Muscle layer of duodenum (tissue), 2 donors: ENCODE measurements at regions not wholly inside any gene's neighbourhood (a gene's known extent, or its start where the extent isn't known, plus 50 kb on each side); places are given as distances from the start of the nearest gene placed in this dataset.

ENCODE experiments used
- H3K27ac ChIP-seq: one replicate; pipeline ENCODE4 v1.7.0; 2013; ENCODE audit warnings: mild to moderate bottlenecking, low read length
- H3K27me3 ChIP-seq: one replicate; pipeline ENCODE4 v1.7.0; 2013; ENCODE audit warnings: low read depth, mild to moderate bottlenecking, control low read depth, low read length
- H3K36me3 ChIP-seq, 2 donors: one replicate each; pipeline ENCODE4 v1.7.0; 2013; ENCODE audit warnings: low read length in 2 of 2, control low read depth in 1 of 2, mild to moderate bottlenecking in 1 of 2; ENCODE audit not compliant: insufficient read depth in 2 of 2, control insufficient read depth in 1 of 2
- H3K4me1 ChIP-seq, 2 donors: one replicate each; pipeline ENCODE4 v1.7.0; 2013; ENCODE audit warnings: low read length in 2 of 2, mild to moderate bottlenecking in 2 of 2, control low read depth in 1 of 2, moderate library complexity in 1 of 2; ENCODE audit not compliant: insufficient read depth in 2 of 2, control insufficient read depth in 1 of 2
- H3K4me3 ChIP-seq, 2 donors: one replicate each; pipeline ENCODE4 v1.7.0; 2013; ENCODE audit warnings: low read length in 2 of 2, low read depth in 1 of 2, mild to moderate bottlenecking in 1 of 2
- H3K9me3 ChIP-seq, 2 donors: one replicate each; pipeline ENCODE4 v1.7.0; 2013; ENCODE audit warnings: low read length in 2 of 2, control low read depth in 1 of 2, mild to moderate bottlenecking in 1 of 2; ENCODE audit not compliant: control insufficient read depth in 1 of 2
- donor health status: healthy.

GRCh38 chr16:72471317-72471924 is 299.5 kb upstream of the PMFBP1 start:
- no peaks in the 10 kb centered on the region for H3K27me3 ChIP-seq
- no peak overlapping the region for H3K4me3 ChIP-seq
- H3K36me3 ChIP-seq: no peaks in the 10 kb centered on the region
- no peak overlapping the region for H3K27ac ChIP-seq
- no peaks in the 10 kb centered on the region for H3K9me3 ChIP-seq
- no peaks in the 10 kb centered on the region for H3K4me1 ChIP-seq

- Histone ChIP-seq H3K36me3 (no peaks in the 10 kb centered on the region), H3K27me3 (no peaks in the 10 kb centered on the region), H3K27ac (no peak overlapping the region), H3K4me1 (no peaks in the 10 kb centered on the region), H3K9me3 (no peaks in the 10 kb centered on the region), H3K4me3 (no peak overlapping the region)
These were observed 298.6 kb upstream of the PMFBP1 start for GRCh38 chr16:72470541-72470940.

GRCh38 chr16:72469932-72470331 is 298.0 kb upstream of the PMFBP1 start:
- Histone ChIP-seq H3K36me3 (no peaks in the 10 kb centered on the region), H3K27ac (no peak overlapping the region), H3K4me3 (no peak overlapping the region), H3K4me1 (no peaks in the 10 kb centered on the region), H3K27me3 (no peaks in the 10 kb centered on the region), H3K9me3 (no peaks in the 10 kb centered on the region)

- Histone ChIP-seq H3K27ac (no peak overlapping the region), H3K9me3 (no peaks in the 10 kb centered on the region), H3K4me1 (no peaks in the 10 kb centered on the region), H3K4me3 (no peak overlapping the region), H3K27me3 (no peaks in the 10 kb centered on the region), H3K36me3 (no peaks in the 10 kb centered on the region)
These were observed 296.6 kb upstream of the PMFBP1 start for GRCh38 chr16:72468582-72468981.

- H3K9me3 ChIP-seq: no peaks in the 10 kb centered on the region
- no peaks in the 10 kb centered on the region for H3K36me3 ChIP-seq
- H3K27me3 ChIP-seq: no peaks in the 10 kb centered on the region
- no peaks in the 10 kb centered on the region for H3K4me1 ChIP-seq
- H3K27ac ChIP-seq: no peak overlapping the region
- no peak overlapping the region for H3K4me3 ChIP-seq
These were observed 295.3 kb upstream of the PMFBP1 start for GRCh38 chr16:72467157-72467759.

GRCh38 chr16:72464597-72465368 is 292.8 kb upstream of the PMFBP1 start:
- Histone ChIP-seq H3K9me3 (no peaks in the 10 kb centered on the region), H3K4me1 (no peaks in the 10 kb centered on the region), H3K27ac (no peak overlapping the region), H3K4me3 (no peak overlapping the region), H3K27me3 (no peaks in the 10 kb centered on the region), H3K36me3 (no peaks in the 10 kb centered on the region)

GRCh38 chr16:72464052-72464451 is 292.1 kb upstream of the PMFBP1 start:
- Histone ChIP-seq H3K27ac (no peak overlapping the region), H3K36me3 (no peaks in the 10 kb centered on the region), H3K4me3 (no peak overlapping the region), H3K27me3 (no peaks in the 10 kb centered on the region), H3K4me1 (no peaks in the 10 kb centered on the region), H3K9me3 (no peaks in the 10 kb centered on the region)

- no peaks in the 10 kb centered on the region for H3K27me3 ChIP-seq
- peaks cover 7 to 14% of the 10 kb centered on the region in 2 donors for H3K9me3 ChIP-seq
- no peak overlapping the region for H3K27ac ChIP-seq
- no peak overlapping the region for H3K4me3 ChIP-seq
- H3K36me3 ChIP-seq: no peaks in the 10 kb centered on the region
- no peaks in the 10 kb centered on the region for H3K4me1 ChIP-seq
These were observed 286.1 kb upstream of the PMFBP1 start for GRCh38 chr16:72458035-72458434.

- H3K9me3 ChIP-seq: peaks cover 7 to 14% of the 10 kb centered on the region in 2 donors
- H3K27ac ChIP-seq: no peak overlapping the region
- H3K4me1 ChIP-seq: no peaks in the 10 kb centered on the region
- H3K4me3 ChIP-seq: no peak overlapping the region
- H3K27me3 ChIP-seq: no peaks in the 10 kb centered on the region
- H3K36me3 ChIP-seq: no peaks in the 10 kb centered on the region
These were observed 285.4 kb upstream of the PMFBP1 start for GRCh38 chr16:72457243-72457940.

- no peaks in the 10 kb centered on the region for H3K4me1 ChIP-seq
- no peaks in the 10 kb centered on the region for H3K36me3 ChIP-seq
- no peaks in the 10 kb centered on the region for H3K27me3 ChIP-seq
- no peak overlapping the region for H3K4me3 ChIP-seq
- H3K9me3 ChIP-seq: peaks cover 7 to 14% of the 10 kb centered on the region in 2 donors
- H3K27ac ChIP-seq: no peak overlapping the region
These were observed 284.0 kb upstream of the PMFBP1 start for GRCh38 chr16:72455743-72456659.
